ENCODE measurements at regions not wholly inside any gene's neighbourhood (a gene's known extent, or its start where the extent isn't known, plus 50 kb on each side); places are given as distances from the start of the nearest gene placed in this dataset.

DNA sequence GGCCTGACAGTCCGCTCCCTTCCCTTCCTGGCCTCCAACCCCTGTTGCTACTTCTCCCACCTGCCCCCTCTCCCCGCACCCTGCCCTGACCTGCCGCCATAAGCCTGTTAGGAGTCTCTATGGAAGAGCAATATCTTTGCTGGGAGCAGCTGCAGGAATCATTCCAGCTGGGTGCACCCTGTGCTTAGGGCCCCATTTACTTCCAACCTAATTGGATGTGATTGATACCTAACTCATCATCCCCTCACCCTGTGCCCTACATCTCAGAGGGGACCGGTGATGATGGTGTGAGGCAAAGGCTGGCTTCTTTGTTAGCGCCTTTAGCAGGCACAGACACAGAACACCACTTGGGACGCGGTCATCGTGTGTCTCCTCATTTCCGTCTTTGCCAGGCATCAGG is 80.0 kb upstream of the FAM180A start:
- no peak for DNase-seq

GRCh38 chr7:135827391-135827790 is 78.8 kb upstream of the FAM180A start:
- DNase-seq, result no peak

DNA sequence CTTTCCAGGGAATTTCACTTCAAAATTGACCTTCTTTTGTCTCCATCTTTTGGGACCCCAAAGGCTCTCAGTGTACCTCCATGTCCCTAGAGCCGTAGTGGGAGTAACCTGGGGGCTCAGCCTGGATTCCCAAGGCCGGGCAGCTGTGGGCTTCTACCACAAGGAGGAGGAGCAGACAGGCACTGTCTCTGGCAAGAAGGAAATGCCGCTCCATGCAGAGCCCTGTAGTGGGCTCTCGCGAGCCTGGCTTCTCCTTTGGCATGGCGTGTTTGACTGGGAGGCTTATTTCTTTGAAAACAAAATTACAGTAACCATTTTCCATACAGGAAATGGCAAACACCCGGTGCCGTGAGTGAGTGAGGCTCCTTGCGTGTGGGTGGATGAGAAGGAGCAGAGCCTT is 76.8 kb upstream of the FAM180A start:
- no peak for DNase-seq

- DNase-seq, result no peak
Measured at GRCh38 chr7:135822376-135822775, 73.8 kb upstream of the FAM180A start.

DNA sequence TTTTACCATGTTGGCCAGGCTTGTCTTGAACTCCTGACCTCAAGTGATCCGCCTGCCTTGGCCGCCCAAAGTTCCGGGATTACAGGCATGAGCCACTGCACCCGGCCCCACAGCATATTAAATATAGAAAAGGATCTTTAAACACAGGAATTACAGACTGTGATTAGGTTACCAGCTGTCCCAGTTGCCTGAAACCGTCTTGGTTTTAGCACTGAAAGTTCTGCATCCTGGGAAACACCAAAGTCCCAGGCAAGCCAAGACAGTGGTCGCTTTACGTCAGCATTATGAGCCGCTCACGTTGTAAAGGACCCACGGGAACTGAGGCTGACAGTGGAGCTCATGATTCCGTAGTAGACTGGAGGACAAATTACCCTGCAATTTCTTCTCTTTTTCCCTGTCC is 69.0 kb upstream of the FAM180A start:
- no peak for DNase-seq

- no peak for DNase-seq
Measured at GRCh38 chr7:135815033-135815432, 66.4 kb upstream of the FAM180A start.

- no peak for DNase-seq
Measured at GRCh38 chr7:135812148-135812547, 63.5 kb upstream of the FAM180A start.

GRCh38 chr7:135811506-135811905 is 62.9 kb upstream of the FAM180A start:
- no peak for DNase-seq

- peak in 4 of 14 donors; percentile 22 to 65 (median 30) for DNase-seq
Measured at GRCh38 chr7:135808206-135808605, 59.6 kb upstream of the FAM180A start.

DNA sequence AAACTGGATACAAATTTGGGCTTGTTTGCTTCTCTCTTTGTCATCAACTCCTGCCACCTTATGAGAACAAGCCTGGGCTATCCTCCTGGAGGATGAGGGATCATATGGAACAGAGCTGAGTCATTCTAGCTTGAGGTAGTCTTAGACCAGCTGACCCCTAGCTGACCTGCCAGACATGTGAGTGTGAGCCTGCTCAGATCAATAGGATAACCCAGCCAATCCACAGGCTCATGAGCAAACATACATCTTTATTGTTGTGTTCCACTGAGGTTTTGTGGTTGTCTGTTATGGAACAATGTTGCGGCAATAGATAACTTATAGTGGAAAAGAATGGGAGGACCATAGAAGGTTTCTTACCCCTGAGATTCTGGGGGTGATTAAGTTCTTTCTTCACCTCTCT is 54.5 kb upstream of the FAM180A start:
- DNase-seq, result no peak

GRCh38 chr7:135802697-135803096 is 54.1 kb upstream of the FAM180A start:
- DNase-seq, result no peak

DNA sequence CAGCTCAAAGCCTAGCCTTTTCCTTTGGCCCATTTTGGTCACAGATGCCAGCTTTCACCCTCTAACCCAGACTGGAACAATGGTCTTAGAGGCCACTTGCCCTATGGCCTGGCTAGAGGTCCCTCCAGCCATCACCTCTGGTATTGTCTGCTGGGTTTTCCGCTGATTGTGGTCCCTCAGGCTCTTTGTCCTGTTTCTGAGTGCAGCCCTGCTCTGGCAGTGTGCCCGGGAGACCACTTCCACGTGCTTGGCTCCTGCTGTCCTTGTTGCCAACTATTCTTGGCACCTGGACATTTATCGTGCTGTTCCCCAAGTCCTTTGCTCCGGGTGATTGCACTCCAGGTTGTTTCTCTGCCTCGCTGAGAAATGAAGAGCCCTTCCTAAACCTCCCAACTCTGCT is 53.3 kb upstream of the FAM180A start:
- DNase-seq, result no peak

- DNase-seq, result peak in 1 of 14 donors; percentile 55
Measured at GRCh38 chr7:135801045-135801693, 52.6 kb upstream of the FAM180A start.

DNA sequence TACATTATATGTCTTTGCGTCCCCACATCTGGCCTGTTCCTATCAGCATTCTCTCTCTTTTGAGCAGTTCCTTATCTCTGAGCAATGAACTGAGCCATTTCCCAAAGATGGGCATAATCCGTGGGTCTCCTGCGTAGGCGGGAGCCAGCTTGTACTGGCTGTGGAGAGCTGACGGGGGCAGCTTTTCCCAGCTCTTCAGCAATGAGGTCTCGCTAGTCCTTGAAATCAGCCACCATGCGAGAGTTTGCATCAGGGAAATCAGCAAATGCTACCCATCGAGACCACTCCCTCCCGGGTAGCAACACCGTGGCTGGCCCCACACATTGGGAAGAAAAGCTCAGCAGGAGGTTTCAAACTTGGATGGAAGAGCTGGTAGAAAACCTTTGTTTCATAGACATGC is 51.9 kb upstream of the FAM180A start:
- no peak for DNase-seq

GRCh38 chr7:135799881-135800280 is 51.3 kb upstream of the FAM180A start:
- no peak for DNase-seq
